ENCODE measurements at regions not wholly inside any gene's neighbourhood (a gene's known extent, or its start where the extent isn't known, plus 50 kb on each side); places are given as distances from the start of the nearest gene placed in this dataset.

DNA sequence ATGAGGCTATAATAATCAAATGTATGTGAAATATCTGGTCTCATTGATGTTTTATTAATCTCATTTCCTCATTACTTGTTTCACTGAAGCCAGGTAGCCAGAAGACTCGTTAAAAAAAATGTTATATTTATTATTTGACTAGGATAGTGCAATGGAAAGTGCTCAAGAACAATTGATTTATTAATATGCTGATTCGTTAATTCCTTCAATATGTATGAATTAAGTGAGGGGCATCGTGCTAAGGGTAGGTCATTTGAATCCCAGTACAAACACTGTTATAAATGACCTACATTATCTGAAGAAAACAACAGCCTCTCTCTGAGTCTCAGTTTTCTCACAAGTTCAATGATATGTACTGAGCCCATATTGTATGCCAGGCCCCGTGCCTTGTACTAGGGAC lies 214.2 kb upstream of the GPRIN3 start:
- Histone ChIP-seq H3K27ac (ENCODE audit: insufficient read depth, low read depth, low read length) (no peak overlapping the region), H3K27me3 (ENCODE audit: control insufficient read depth in 2 of 2, insufficient read depth in 2 of 2, low read length in 2 of 2) (no peaks in the 10 kb centered on the region), H3K36me3 (ENCODE audit: control insufficient read depth in 2 of 2, extremely low read depth in 1 of 2, insufficient read depth in 2 of 2, low read length in 2 of 2) (no peaks in the 10 kb centered on the region), H2AFZ (ENCODE audit: low read depth, low read length) (no peak overlapping the region), H3K9ac (replicated peaks; ENCODE audit: extremely low read depth, insufficient read depth, low read length) (no peak overlapping the region), H3K4me1 (ENCODE audit: control insufficient read depth, extremely low read depth, insufficient read depth, low read length) (no peaks in the 10 kb centered on the region), H3K4me3 (replicated peaks in 1 of 3; ENCODE audit: insufficient read depth in 1 of 3, low read depth in 1 of 3, low read length in 3 of 3) (no peak overlapping the region), H3K9me1 (replicated peaks; ENCODE audit: control insufficient read depth, extremely low read depth, insufficient read depth, low read length) (no peaks in the 10 kb centered on the region), H4K20me1 (replicated peaks; ENCODE audit: control insufficient read depth, extremely low read depth, insufficient read depth, low read length) (no peaks in the 10 kb centered on the region), H3K9me3 (replicated peaks; ENCODE audit: control insufficient read depth, insufficient read depth, low read length) (no peaks in the 10 kb centered on the region), H3K4me2 (ENCODE audit: insufficient read depth, low read length) (no peak overlapping the region), H3K79me2 (ENCODE audit: control insufficient read depth, insufficient read depth, low read length) (no peaks in the 10 kb centered on the region)
- dilution Hi-C loops (cut with MboI; ENCODE audit: extremely low pct_ligation_motif_present, low sequenced_read_pairs): no loop called here
- ChIA-PET CTCF (no interaction called here), POLR2A (no interaction called here)
- no peak for TF ChIP-seq POLR2AphosphoS5 (IDR thresholded peaks at IDR 0.05; ENCODE audit: insufficient read depth, low read depth, low read length)
- no peak for TF ChIP-seq EZH2 (IDR thresholded peaks at IDR 0.05; ENCODE audit: borderline replicate concordance, low read depth, low read length, severe bottlenecking)
- FAIRE-seq (no peak), DNase-seq (ENCODE audit: low read depth, low spot score) (no peak)
- intact Hi-C loops (cut with micrococcal nuclease): no loop called here
- BruUV-seq (replicated peaks): no TSS peak

- Histone ChIP-seq H2AFZ (ENCODE audit: low read depth, low read length) (no peak overlapping the region), H3K4me3 (replicated peaks in 1 of 3; ENCODE audit: insufficient read depth in 1 of 3, low read depth in 1 of 3, low read length in 3 of 3) (no peak overlapping the region), H3K27me3 (ENCODE audit: control insufficient read depth in 2 of 2, insufficient read depth in 2 of 2, low read length in 2 of 2) (no peaks in the 10 kb centered on the region), H3K36me3 (ENCODE audit: control insufficient read depth in 2 of 2, extremely low read depth in 1 of 2, insufficient read depth in 2 of 2, low read length in 2 of 2) (no peaks in the 10 kb centered on the region), H3K27ac (ENCODE audit: insufficient read depth, low read depth, low read length) (no peak overlapping the region), H3K9me1 (replicated peaks; ENCODE audit: control insufficient read depth, extremely low read depth, insufficient read depth, low read length) (no peaks in the 10 kb centered on the region), H3K79me2 (ENCODE audit: control insufficient read depth, insufficient read depth, low read length) (no peaks in the 10 kb centered on the region), H3K9me3 (replicated peaks; ENCODE audit: control insufficient read depth, insufficient read depth, low read length) (no peaks in the 10 kb centered on the region), H3K4me2 (ENCODE audit: insufficient read depth, low read length) (no peak overlapping the region), H3K4me1 (ENCODE audit: control insufficient read depth, extremely low read depth, insufficient read depth, low read length) (no peaks in the 10 kb centered on the region), H3K9ac (replicated peaks; ENCODE audit: extremely low read depth, insufficient read depth, low read length) (no peak overlapping the region), H4K20me1 (replicated peaks; ENCODE audit: control insufficient read depth, extremely low read depth, insufficient read depth, low read length) (no peaks in the 10 kb centered on the region)
- dilution Hi-C loops (cut with MboI; ENCODE audit: extremely low pct_ligation_motif_present, low sequenced_read_pairs): no loop called here
- CTCF ChIA-PET: interaction anchor here (1.1 to 1.8 kb wide), 3 partner anchors 13 to 38 kb away, joined by 3 to 6 read pairs (median 5); no protein-coding TSS in a partner anchor
- POLR2A ChIA-PET: no interaction called here
- BruUV-seq (replicated peaks): no TSS peak
- DNase-seq (ENCODE audit: low read depth, low spot score) (no peak), FAIRE-seq (no peak)
- no peak for TF ChIP-seq MAX (IDR thresholded peaks at IDR 0.05; ENCODE audit: insufficient read depth, insufficient read length)
- no peak for TF ChIP-seq POLR2AphosphoS5 (IDR thresholded peaks at IDR 0.05; ENCODE audit: insufficient read depth, low read depth, low read length)
- TF ChIP-seq, protein P1, sequence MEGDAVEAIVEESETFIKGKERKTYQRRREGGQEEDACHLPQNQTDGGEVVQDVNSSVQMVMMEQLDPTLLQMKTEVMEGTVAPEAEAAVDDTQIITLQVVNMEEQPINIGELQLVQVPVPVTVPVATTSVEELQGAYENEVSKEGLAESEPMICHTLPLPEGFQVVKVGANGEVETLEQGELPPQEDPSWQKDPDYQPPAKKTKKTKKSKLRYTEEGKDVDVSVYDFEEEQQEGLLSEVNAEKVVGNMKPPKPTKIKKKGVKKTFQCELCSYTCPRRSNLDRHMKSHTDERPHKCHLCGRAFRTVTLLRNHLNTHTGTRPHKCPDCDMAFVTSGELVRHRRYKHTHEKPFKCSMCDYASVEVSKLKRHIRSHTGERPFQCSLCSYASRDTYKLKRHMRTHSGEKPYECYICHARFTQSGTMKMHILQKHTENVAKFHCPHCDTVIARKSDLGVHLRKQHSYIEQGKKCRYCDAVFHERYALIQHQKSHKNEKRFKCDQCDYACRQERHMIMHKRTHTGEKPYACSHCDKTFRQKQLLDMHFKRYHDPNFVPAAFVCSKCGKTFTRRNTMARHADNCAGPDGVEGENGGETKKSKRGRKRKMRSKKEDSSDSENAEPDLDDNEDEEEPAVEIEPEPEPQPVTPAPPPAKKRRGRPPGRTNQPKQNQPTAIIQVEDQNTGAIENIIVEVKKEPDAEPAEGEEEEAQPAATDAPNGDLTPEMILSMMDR (IDR thresholded peaks at IDR 0.05; ENCODE audit: extremely low read depth in 1 of 2, insufficient read depth in 1 of 2, low read depth in 1 of 2, low read length in 2 of 2): no peak
- no peak for TF ChIP-seq FOS (IDR thresholded peaks at IDR 0.05; ENCODE audit: borderline replicate concordance, insufficient read depth, low read length)
- no peak for TF ChIP-seq MYC (IDR thresholded peaks at IDR 0.05; ENCODE audit: low read depth, low read length)
- TF ChIP-seq EZH2 (IDR thresholded peaks at IDR 0.05; ENCODE audit: borderline replicate concordance, low read depth, low read length, severe bottlenecking): no peak
- TF ChIP-seq GATA2 (IDR thresholded peaks at IDR 0.05; ENCODE audit: insufficient read depth, insufficient read length, low read depth, low read length): no peak
- no peak for TF ChIP-seq JUN (IDR thresholded peaks at IDR 0.05; ENCODE audit: borderline replicate concordance, insufficient read depth, insufficient read length, low read depth)
- TF ChIP-seq POLR2A (IDR thresholded peaks at IDR 0.05; ENCODE audit: low read depth, low read length): no peak
- intact Hi-C loops (cut with micrococcal nuclease): no loop called here
These were observed 212.2 kb upstream of the GPRIN3 start for GRCh38 chr4:89519771-89520320.
